Lung (tissue), 11 donors: ENCODE measurements at regions not wholly inside any gene's neighbourhood (a gene's known extent, or its start where the extent isn't known, plus 50 kb on each side); places are given as distances from the start of the nearest gene placed in this dataset.
"Not testable (repeated sequence)": the region's sequence is repeated elsewhere in the genome, so short reads cannot be mapped to it uniquely, and the experiment has no call there.

Source experiments
- ATAC-seq: fragments of 200-7000 bp; cut with Tn5 transposase; one replicate; pipeline ENCODE4 v1.9.1; 2020; ENCODE audit warnings: moderate number of reproducible peaks; ENCODE audit not compliant: insufficient read depth, low FRiP score
- DNase-seq, 3 donors: peaks; one replicate each; pipeline ENCODE4 v3.0.0-alpha.2; 2013 to 2017
- H3K27ac ChIP-seq, 2 donors: one replicate each; pipeline ENCODE4 v1.5.1; 2013; ENCODE audit warnings: mild to moderate bottlenecking in 2 of 2, moderate library complexity in 2 of 2, control low read depth in 1 of 2, inconsistent platforms in 1 of 2, low read depth in 1 of 2, low read length in 1 of 2
- H3K27me3 ChIP-seq, 3 donors: one replicate each; pipeline ENCODE4 v1.5.1; 2013; ENCODE audit warnings: low read length in 2 of 3; ENCODE audit not compliant: control insufficient read depth in 3 of 3, insufficient read depth in 3 of 3
- H3K36me3 ChIP-seq, 4 donors: one replicate each; pipeline ENCODE4 v1.5.1; 2013; ENCODE audit warnings: low read length in 4 of 4, mild to moderate bottlenecking in 1 of 4, moderate library complexity in 1 of 4; ENCODE audit not compliant: control insufficient read depth in 4 of 4, insufficient read depth in 4 of 4
- H3K4me1 ChIP-seq, 5 donors: one replicate each; pipeline ENCODE4 v1.5.1; 2013; ENCODE audit warnings: low read length in 5 of 5, mild to moderate bottlenecking in 2 of 5, moderate library complexity in 1 of 5; ENCODE audit not compliant: control insufficient read depth in 5 of 5, insufficient read depth in 5 of 5
- H3K4me3 ChIP-seq: one replicate; pipeline ENCODE4 v1.5.1; 2013; ENCODE audit warnings: mild to moderate bottlenecking, control low read depth, moderate library complexity
- H3K9ac ChIP-seq, 2 donors: one replicate each; pipeline ENCODE4 v1.5.1; 2013; ENCODE audit warnings: low read length in 2 of 2, control low read depth in 1 of 2; ENCODE audit not compliant: insufficient read depth in 1 of 2
- H3K9me3 ChIP-seq, 4 donors: one replicate each; pipeline ENCODE4 v1.5.1; 2013; ENCODE audit warnings: low read length in 3 of 4, mild to moderate bottlenecking in 1 of 4, moderate library complexity in 1 of 4; ENCODE audit not compliant: control insufficient read depth in 4 of 4, insufficient read depth in 3 of 4
- CTCF ChIP-seq: IDR thresholded peaks from 2 replicates; pipeline ENCODE4 v1.5.1; 2012; ENCODE audit warnings: mild to moderate bottlenecking; ENCODE audit errors: control extremely low read depth, extremely low read depth
- WGBS, 2 donors: extraction: QIAGEN DNeasy Blood & Tissue Kit; methylation state at CpG; one replicate each; pipeline ENCODE4 v1.1.7; 2013; 5-methylcytosine and 5-hydroxymethylcytosine counted together
- donor health status: control.
- donor health status: control.
- donor health status: Bipolar disorder and iron deficiency.
- donor health status: healthy.
- donor health status: DM: yes; HTN: yes; CAD: no.

GRCh38 chrX:66961665-66962064 lies 322.8 kb upstream of the EDA2R start:
- ATAC-seq (no peak), DNase-seq (no peak)
- Histone ChIP-seq H3K27me3 (no peaks in the 10 kb centered on the region), H3K36me3 (no peaks in the 10 kb centered on the region), H3K27ac (no peak overlapping the region), H3K9ac (no peak overlapping the region), H3K9me3 (peaks cover 0 to 8% (median 4%) of the 10 kb centered on the region in 4 donors), H3K4me1 (no peaks in the 10 kb centered on the region), H3K4me3 (no peak overlapping the region)
- WGBS, 2 donors: 67 to 83% methylated on average over 3 of the region's 3 CpGs
- no peak for TF ChIP-seq CTCF

GRCh38 chrX:66931713-66932112 lies 292.8 kb upstream of the EDA2R start:
- DNase-seq (no peak), ATAC-seq (no peak)
- H3K4me3 ChIP-seq: no peak overlapping the region
- no peaks in the 10 kb centered on the region for H3K4me1 ChIP-seq
- no peaks in the 10 kb centered on the region for H3K36me3 ChIP-seq
- no peaks in the 10 kb centered on the region for H3K27me3 ChIP-seq
- no peak overlapping the region for H3K27ac ChIP-seq
- no peak for TF ChIP-seq CTCF
- H3K9ac ChIP-seq: no peak overlapping the region
- peaks cover 0 to 3% (median 0%) of the 10 kb centered on the region in 4 donors for H3K9me3 ChIP-seq
- WGBS, 2 donors: 86 to 93% methylated on average over 1 of the region's 1 CpG

- not testable (repeated sequence) for H3K9ac ChIP-seq, H3K27me3 ChIP-seq, H3K27ac ChIP-seq, H3K4me1 ChIP-seq, H3K4me3 ChIP-seq, DNase-seq, H3K9me3 ChIP-seq, ATAC-seq, H3K36me3 ChIP-seq
- WGBS, 2 donors: 82 to 95% methylated on average over 12 to 18 of the region's 18 CpGs
Observed at GRCh38 chrX:66930516-66930915, 291.6 kb upstream of the EDA2R start.

GRCh38 chrX:66920296-66920695 lies 281.4 kb upstream of the EDA2R start:
- Histone ChIP-seq H3K9me3 (no peaks in the 10 kb centered on the region), H3K4me3 (no peak overlapping the region), H3K27ac (no peak overlapping the region), H3K9ac (no peak overlapping the region), H3K36me3 (no peaks in the 10 kb centered on the region), H3K4me1 (no peaks in the 10 kb centered on the region), H3K27me3 (no peaks in the 10 kb centered on the region)
- 84 to 94% methylated on average over 1 of the region's 1 CpG for WGBS, 2 donors
- DNase-seq (no peak), ATAC-seq (no peak)
- TF ChIP-seq CTCF: no peak
